ENCODE measurements at regions not wholly inside any gene's neighbourhood (a gene's known extent, or its start where the extent isn't known, plus 50 kb on each side); places are given as distances from the start of the nearest gene placed in this dataset.

GRCh38 chr5:27403243-27403882 is 365.0 kb upstream of the CDH9 start:
- no peak overlapping the region; the same call in 1 of the 2 replicates for H3K4me3 ChIP-seq (ENCODE audit: low read length)

GRCh38 chr5:27402828-27403227 is 364.4 kb upstream of the CDH9 start:
- TF ChIP-seq ZNF274 (IDR thresholded peaks at IDR 0.05; ENCODE audit: low read depth, low read length), result no peak
- H3K4me3 ChIP-seq (ENCODE audit: low read length), result no peak overlapping the region

More at GRCh38 chr5:27403243-27403882, 365.0 kb upstream of the CDH9 start:
- no peak for TF ChIP-seq ZNF274 (IDR thresholded peaks at IDR 0.05; ENCODE audit: low read depth, low read length)

GRCh38 chr5:27396998-27397397 is 358.6 kb upstream of the CDH9 start:
- no peak for TF ChIP-seq ZNF274 (IDR thresholded peaks at IDR 0.05; ENCODE audit: low read depth, low read length)
- H3K4me3 ChIP-seq (ENCODE audit: low read length), result no peak overlapping the region

GRCh38 chr5:27392716-27393115 is 354.3 kb upstream of the CDH9 start:
- no peak overlapping the region for H3K4me3 ChIP-seq (ENCODE audit: low read length)
- no peak for TF ChIP-seq ZNF274 (IDR thresholded peaks at IDR 0.05; ENCODE audit: low read depth, low read length)

- no peak overlapping the region for H3K4me3 ChIP-seq (ENCODE audit: low read length)
- no peak for TF ChIP-seq ZNF274 (IDR thresholded peaks at IDR 0.05; ENCODE audit: low read depth, low read length)
Measured at GRCh38 chr5:27389696-27390095, 351.3 kb upstream of the CDH9 start.

GRCh38 chr5:27388755-27389154 is 350.4 kb upstream of the CDH9 start:
- H3K4me3 ChIP-seq (ENCODE audit: low read length), result no peak overlapping the region
- TF ChIP-seq ZNF274 (IDR thresholded peaks at IDR 0.05; ENCODE audit: low read depth, low read length), result no peak

GRCh38 chr5:27387535-27388073 is 349.2 kb upstream of the CDH9 start:
- TF ChIP-seq ZNF274 (IDR thresholded peaks at IDR 0.05; ENCODE audit: low read depth, low read length), result no peak
- H3K4me3 ChIP-seq (ENCODE audit: low read length), result no peak overlapping the region

- TF ChIP-seq ZNF274 (IDR thresholded peaks at IDR 0.05; ENCODE audit: low read depth, low read length), result no peak
- H3K4me3 ChIP-seq (ENCODE audit: low read length), result no peak overlapping the region
Measured at GRCh38 chr5:27381686-27382085, 343.3 kb upstream of the CDH9 start.

GRCh38 chr5:27377626-27378025 is 339.2 kb upstream of the CDH9 start:
- no peak overlapping the region for H3K4me3 ChIP-seq (ENCODE audit: low read length)
- no peak for TF ChIP-seq ZNF274 (IDR thresholded peaks at IDR 0.05; ENCODE audit: low read depth, low read length)

GRCh38 chr5:27353970-27354369 is 315.6 kb upstream of the CDH9 start:
- H3K4me3 ChIP-seq (ENCODE audit: low read length), result no peak overlapping the region
- no peak for TF ChIP-seq ZNF274 (IDR thresholded peaks at IDR 0.05; ENCODE audit: low read depth, low read length)

GRCh38 chr5:27353540-27353939 is 315.2 kb upstream of the CDH9 start:
- TF ChIP-seq ZNF274 (IDR thresholded peaks at IDR 0.05; ENCODE audit: low read depth, low read length), result no peak
- H3K4me3 ChIP-seq (ENCODE audit: low read length), result no peak overlapping the region

- TF ChIP-seq ZNF274 (IDR thresholded peaks at IDR 0.05; ENCODE audit: low read depth, low read length), result no peak
Measured at GRCh38 chr5:27341342-27341741, 303.0 kb upstream of the CDH9 start.

GRCh38 chr5:27336817-27337216 is 298.4 kb upstream of the CDH9 start:
- no peak overlapping the region for H3K4me3 ChIP-seq (ENCODE audit: low read length)
- no peak for TF ChIP-seq ZNF274 (IDR thresholded peaks at IDR 0.05; ENCODE audit: low read depth, low read length)

More at GRCh38 chr5:27341342-27341741, 303.0 kb upstream of the CDH9 start:
- no peak overlapping the region for H3K4me3 ChIP-seq (ENCODE audit: low read length)

- no peak overlapping the region for H3K4me3 ChIP-seq (ENCODE audit: low read length)
- no peak for TF ChIP-seq ZNF274 (IDR thresholded peaks at IDR 0.05; ENCODE audit: low read depth, low read length)
Measured at GRCh38 chr5:27328480-27328879, 290.1 kb upstream of the CDH9 start.

- no peak overlapping the region for H3K4me3 ChIP-seq (ENCODE audit: low read length)
- no peak for TF ChIP-seq ZNF274 (IDR thresholded peaks at IDR 0.05; ENCODE audit: low read depth, low read length)
Measured at GRCh38 chr5:27325513-27325912, 287.1 kb upstream of the CDH9 start.

GRCh38 chr5:27318701-27319100 is 280.3 kb upstream of the CDH9 start:
- H3K4me3 ChIP-seq (ENCODE audit: low read length), result no peak overlapping the region
- no peak for TF ChIP-seq ZNF274 (IDR thresholded peaks at IDR 0.05; ENCODE audit: low read depth, low read length)
